ENCODE measurements at regions not wholly inside any gene's neighbourhood (a gene's known extent, or its start where the extent isn't known, plus 50 kb on each side); places are given as distances from the start of the nearest gene placed in this dataset.

- H3K27ac ChIP-seq (ENCODE audit: low read depth in 1 of 2, low read length in 2 of 2): no peak overlapping the region
- ATAC-seq (ENCODE audit: poor library complexity): no peak
- H3K4me3 ChIP-seq (ENCODE audit: low read length): no peak overlapping the region
- Mint-ChIP-seq H3K9me3 (no peaks in the 10 kb centered on the region), H3K36me3 (ENCODE audit: low read depth) (no peaks in the 10 kb centered on the region), H3K4me3 (no peak overlapping the region), H3K4me1 (ENCODE audit: low read depth) (no peaks in the 10 kb centered on the region), H3K27ac (no peak overlapping the region), H3K27me3 (peaks cover 23% of the 10 kb centered on the region)
- no peak for TF ChIP-seq CTCF (IDR thresholded peaks at IDR 0.05)
- intact Hi-C loops (cut with DNase I, micrococcal nuclease): loop anchor here in 1 of 2 experiments (5.0 kb wide), 1 partner anchor 206 kb away; no protein-coding TSS in a partner anchor
- POLR2A ChIA-PET: no interaction called here
- no peaks in the 10 kb centered on the region for H3K4me1 ChIP-seq (ENCODE audit: insufficient read depth, low read length)
- H3K27me3 ChIP-seq (ENCODE audit: control insufficient read depth in 1 of 2, insufficient read depth in 2 of 2, low read length in 2 of 2): peaks cover 0 to 5% of the 10 kb centered on the region in 2 experiments
- no peak for DNase-seq
- CTCF ChIA-PET: no interaction called here
- no peaks in the 10 kb centered on the region for H3K9me3 ChIP-seq (ENCODE audit: control insufficient read depth in 1 of 2, insufficient read depth in 1 of 2, low read length in 2 of 2)
- H3K36me3 ChIP-seq (ENCODE audit: insufficient read depth, low read length): no peaks in the 10 kb centered on the region
These were observed 70.9 kb upstream of the ARL4D start for GRCh38 chr17:43327834-43328420.

DNA sequence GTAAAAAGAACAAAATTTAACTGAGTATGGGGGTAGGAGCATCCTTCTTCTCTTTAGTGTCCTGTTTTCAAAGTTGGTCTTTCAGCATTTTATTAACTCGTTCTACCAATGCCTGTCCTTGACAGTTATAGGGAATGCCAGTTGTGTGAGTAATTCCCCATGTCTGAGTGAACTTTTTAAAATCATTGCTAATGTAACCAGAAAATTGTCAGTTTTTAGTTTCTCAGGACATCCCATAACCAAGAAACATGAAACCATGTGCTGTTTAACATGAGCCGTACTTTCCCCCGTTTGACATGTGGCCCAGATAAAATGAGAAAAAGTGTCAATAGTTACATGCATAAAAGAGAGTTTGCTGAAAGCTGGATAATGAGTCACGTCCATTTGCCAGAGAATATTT lies 71.4 kb upstream of the ARL4D start:
- intact Hi-C loops (cut with DNase I, micrococcal nuclease): loop anchor here in 1 of 2 experiments (5.0 kb wide), 1 partner anchor 205 kb away; no protein-coding TSS in a partner anchor
- Histone ChIP-seq H3K27ac (ENCODE audit: low read depth in 1 of 2, low read length in 2 of 2) (no peak overlapping the region), H3K4me3 (ENCODE audit: low read length) (no peak overlapping the region), H3K27me3 (ENCODE audit: control insufficient read depth in 1 of 2, insufficient read depth in 2 of 2, low read length in 2 of 2) (peaks cover 0 to 5% of the 10 kb centered on the region in 2 experiments), H3K9me3 (ENCODE audit: control insufficient read depth in 1 of 2, insufficient read depth in 1 of 2, low read length in 2 of 2) (peaks cover 0 to 2% of the 10 kb centered on the region in 2 experiments), H3K4me1 (ENCODE audit: insufficient read depth, low read length) (no peaks in the 10 kb centered on the region), H3K36me3 (ENCODE audit: insufficient read depth, low read length) (no peaks in the 10 kb centered on the region)
- no peak overlapping the region for H3K27ac Mint-ChIP-seq
- H3K4me1 Mint-ChIP-seq (ENCODE audit: low read depth): no peaks in the 10 kb centered on the region
- CTCF ChIA-PET: no interaction called here
- DNase-seq (no peak), ATAC-seq (ENCODE audit: poor library complexity) (no peak)
- no peaks in the 10 kb centered on the region for H3K36me3 Mint-ChIP-seq (ENCODE audit: low read depth)
- H3K27me3 Mint-ChIP-seq: peaks cover 23% of the 10 kb centered on the region
- no peaks in the 10 kb centered on the region for H3K9me3 Mint-ChIP-seq
- no peak overlapping the region for H3K4me3 Mint-ChIP-seq
- POLR2A ChIA-PET: no interaction called here
- no peak for TF ChIP-seq CTCF (IDR thresholded peaks at IDR 0.05)

DNA sequence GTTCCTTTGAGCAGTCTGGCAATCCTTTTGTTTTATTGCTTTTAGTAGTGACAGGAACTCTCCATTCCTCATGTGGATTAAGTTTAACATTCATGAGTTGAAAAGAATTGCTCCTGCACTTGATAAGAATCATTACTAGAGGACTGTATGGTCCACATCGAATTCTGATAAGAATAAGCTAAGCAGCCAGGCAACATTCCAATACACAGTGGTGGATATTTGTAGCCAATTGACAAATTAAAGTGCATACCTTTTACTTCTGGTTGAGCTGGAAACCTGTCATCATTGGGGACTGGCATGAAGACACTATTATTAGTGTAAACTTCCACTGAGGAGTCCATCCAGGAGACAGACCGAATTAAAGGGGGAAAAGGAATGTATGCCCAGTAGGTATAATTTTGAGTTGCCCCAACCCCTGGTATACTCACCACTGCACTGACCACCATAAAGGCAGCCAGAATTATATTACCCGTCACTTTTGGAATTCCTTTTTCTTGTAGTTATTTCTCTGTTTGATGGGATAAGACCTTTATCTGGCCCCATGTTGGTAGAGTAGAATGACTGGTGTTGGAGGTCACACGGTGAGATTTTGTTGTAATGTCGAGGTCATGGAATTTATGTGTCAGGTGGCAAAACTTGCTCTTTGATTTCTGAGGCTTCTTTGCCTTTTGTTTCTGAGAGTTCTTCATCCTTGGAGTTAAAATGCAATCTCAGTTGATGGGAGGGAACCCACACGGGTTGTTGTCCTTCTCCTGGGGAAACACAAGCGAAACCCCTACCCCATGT lies 72.1 kb upstream of the ARL4D start:
- ChIA-PET CTCF (no interaction called here), POLR2A (interaction anchor here (0.7 to 1.0 kb wide), 2 partner anchors 34 to 328 kb away, joined by 3 read pairs; partner anchors contain the start of gene RPL27)
- TF ChIP-seq CTCF (IDR thresholded peaks at IDR 0.05): no peak
- Histone ChIP-seq H3K4me3 (ENCODE audit: low read length) (no peak overlapping the region), H3K4me1 (ENCODE audit: insufficient read depth, low read length) (no peaks in the 10 kb centered on the region), H3K36me3 (ENCODE audit: insufficient read depth, low read length) (no peaks in the 10 kb centered on the region), H3K27me3 (ENCODE audit: control insufficient read depth in 1 of 2, insufficient read depth in 2 of 2, low read length in 2 of 2) (peaks cover 0 to 5% of the 10 kb centered on the region in 2 experiments), H3K9me3 (ENCODE audit: control insufficient read depth in 1 of 2, insufficient read depth in 1 of 2, low read length in 2 of 2) (peaks cover 0 to 5% of the 10 kb centered on the region in 2 experiments), H3K27ac (ENCODE audit: low read depth in 1 of 2, low read length in 2 of 2) (no peak overlapping the region)
- ATAC-seq (ENCODE audit: poor library complexity) (no peak), DNase-seq (no peak)
- no peaks in the 10 kb centered on the region for H3K9me3 Mint-ChIP-seq
- H3K27ac Mint-ChIP-seq: no peak overlapping the region
- no peaks in the 10 kb centered on the region for H3K36me3 Mint-ChIP-seq (ENCODE audit: low read depth)
- H3K4me1 Mint-ChIP-seq (ENCODE audit: low read depth): no peaks in the 10 kb centered on the region
- intact Hi-C loops (cut with DNase I, micrococcal nuclease): loop anchor here in 1 of 2 experiments (5.0 kb wide), 1 partner anchor 204 kb away; no protein-coding TSS in a partner anchor
- peaks cover 23% of the 10 kb centered on the region for H3K27me3 Mint-ChIP-seq
- no peak overlapping the region for H3K4me3 Mint-ChIP-seq

All from CD4-positive, alpha-beta T cell (primary cell).